ENCODE measurements at regions not wholly inside any gene's neighbourhood (a gene's known extent, or its start where the extent isn't known, plus 50 kb on each side); places are given as distances from the start of the nearest gene placed in this dataset.

GRCh38 chr6:156474507-156475120 is 302.6 kb upstream of the ARID1B start:
- TF ChIP-seq, protein P1, sequence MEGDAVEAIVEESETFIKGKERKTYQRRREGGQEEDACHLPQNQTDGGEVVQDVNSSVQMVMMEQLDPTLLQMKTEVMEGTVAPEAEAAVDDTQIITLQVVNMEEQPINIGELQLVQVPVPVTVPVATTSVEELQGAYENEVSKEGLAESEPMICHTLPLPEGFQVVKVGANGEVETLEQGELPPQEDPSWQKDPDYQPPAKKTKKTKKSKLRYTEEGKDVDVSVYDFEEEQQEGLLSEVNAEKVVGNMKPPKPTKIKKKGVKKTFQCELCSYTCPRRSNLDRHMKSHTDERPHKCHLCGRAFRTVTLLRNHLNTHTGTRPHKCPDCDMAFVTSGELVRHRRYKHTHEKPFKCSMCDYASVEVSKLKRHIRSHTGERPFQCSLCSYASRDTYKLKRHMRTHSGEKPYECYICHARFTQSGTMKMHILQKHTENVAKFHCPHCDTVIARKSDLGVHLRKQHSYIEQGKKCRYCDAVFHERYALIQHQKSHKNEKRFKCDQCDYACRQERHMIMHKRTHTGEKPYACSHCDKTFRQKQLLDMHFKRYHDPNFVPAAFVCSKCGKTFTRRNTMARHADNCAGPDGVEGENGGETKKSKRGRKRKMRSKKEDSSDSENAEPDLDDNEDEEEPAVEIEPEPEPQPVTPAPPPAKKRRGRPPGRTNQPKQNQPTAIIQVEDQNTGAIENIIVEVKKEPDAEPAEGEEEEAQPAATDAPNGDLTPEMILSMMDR (IDR thresholded peaks at IDR 0.05; ENCODE audit: low read length) = no peak
- no peak for TF ChIP-seq EZH2phosphoT487 (IDR thresholded peaks at IDR 0.05; ENCODE audit: low read length)
- TF ChIP-seq EZH2 (optimal IDR thresholded peaks at IDR 0.05; ENCODE audit: low read depth, low read length) = no peak
- H2AFZ ChIP-seq (ENCODE audit: low read length) = no peak overlapping the region
- no peaks in the 10 kb centered on the region for H3K79me2 ChIP-seq (ENCODE audit: low read length)
- DNase-seq = no peak
- no peak overlapping the region for H3K4me2 ChIP-seq (ENCODE audit: low read depth, low read length)
- no peaks in the 10 kb centered on the region for H3K4me1 ChIP-seq (ENCODE audit: low read length)
- H3K9me3 ChIP-seq (replicated peaks; ENCODE audit: insufficient read depth, low read length) = no peaks in the 10 kb centered on the region
- H3K9ac ChIP-seq (ENCODE audit: low read length) = no peak overlapping the region
- H4K20me1 ChIP-seq (ENCODE audit: insufficient read depth, low read length) = no peaks in the 10 kb centered on the region
- no peak overlapping the region for H3K27ac ChIP-seq (ENCODE audit: low read length)
- H3K36me3 ChIP-seq (replicated peaks; ENCODE audit: insufficient read depth, low read length) = no peaks in the 10 kb centered on the region
- H3F3A ChIP-seq (ENCODE audit: insufficient read depth, low read length) = no peaks in the 10 kb centered on the region
- H3K9me2 ChIP-seq (replicated peaks; ENCODE audit: insufficient read depth, low read length) = no peaks in the 10 kb centered on the region
- no peak overlapping the region for H3K4me3 ChIP-seq (ENCODE audit: low read length)
- no peaks in the 10 kb centered on the region for H3K27me3 ChIP-seq (replicated peaks; ENCODE audit: insufficient read depth, low read length)

DNA sequence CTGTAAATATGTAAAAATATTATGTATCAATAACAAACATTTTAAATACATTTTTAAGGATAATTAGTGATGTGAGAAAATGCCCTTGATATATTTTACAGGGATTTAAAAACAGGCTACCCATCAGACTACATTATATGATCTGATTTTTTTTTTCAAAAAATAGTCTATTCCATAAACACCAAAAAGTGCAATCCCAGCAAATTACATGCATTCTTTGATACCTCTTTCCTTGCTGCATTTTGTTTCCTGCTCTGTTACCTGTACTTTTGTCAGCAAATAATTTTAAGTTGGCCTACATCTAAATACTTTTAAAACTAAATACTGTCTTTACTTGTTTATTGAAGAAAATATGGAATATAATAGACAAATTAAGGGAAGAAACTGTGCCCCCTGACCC is 306.2 kb upstream of the ARID1B start:
- no peaks in the 10 kb centered on the region for H3K9me2 ChIP-seq (replicated peaks; ENCODE audit: insufficient read depth, low read length)
- no peak overlapping the region for H2AFZ ChIP-seq (ENCODE audit: low read length)
- H3F3A ChIP-seq (ENCODE audit: insufficient read depth, low read length) = no peaks in the 10 kb centered on the region
- no peaks in the 10 kb centered on the region for H3K27me3 ChIP-seq (replicated peaks; ENCODE audit: insufficient read depth, low read length)
- H3K4me3 ChIP-seq (ENCODE audit: low read length) = no peak overlapping the region
- H3K36me3 ChIP-seq (replicated peaks; ENCODE audit: insufficient read depth, low read length) = no peaks in the 10 kb centered on the region
- no peaks in the 10 kb centered on the region for H3K79me2 ChIP-seq (ENCODE audit: low read length)
- H3K9ac ChIP-seq (ENCODE audit: low read length) = no peak overlapping the region
- TF ChIP-seq, protein P1 (IDR thresholded peaks at IDR 0.05; ENCODE audit: low read length) = no peak
- TF ChIP-seq EZH2phosphoT487 (IDR thresholded peaks at IDR 0.05; ENCODE audit: low read length) = no peak
- no peak for TF ChIP-seq EZH2 (optimal IDR thresholded peaks at IDR 0.05; ENCODE audit: low read depth, low read length)
- DNase-seq = no peak
- H3K4me2 ChIP-seq (ENCODE audit: low read depth, low read length) = no peak overlapping the region
- no peaks in the 10 kb centered on the region for H4K20me1 ChIP-seq (ENCODE audit: insufficient read depth, low read length)
- no peak overlapping the region for H3K27ac ChIP-seq (ENCODE audit: low read length)
- H3K4me1 ChIP-seq (ENCODE audit: low read length) = no peaks in the 10 kb centered on the region
- H3K9me3 ChIP-seq (replicated peaks; ENCODE audit: insufficient read depth, low read length) = no peaks in the 10 kb centered on the region

DNA sequence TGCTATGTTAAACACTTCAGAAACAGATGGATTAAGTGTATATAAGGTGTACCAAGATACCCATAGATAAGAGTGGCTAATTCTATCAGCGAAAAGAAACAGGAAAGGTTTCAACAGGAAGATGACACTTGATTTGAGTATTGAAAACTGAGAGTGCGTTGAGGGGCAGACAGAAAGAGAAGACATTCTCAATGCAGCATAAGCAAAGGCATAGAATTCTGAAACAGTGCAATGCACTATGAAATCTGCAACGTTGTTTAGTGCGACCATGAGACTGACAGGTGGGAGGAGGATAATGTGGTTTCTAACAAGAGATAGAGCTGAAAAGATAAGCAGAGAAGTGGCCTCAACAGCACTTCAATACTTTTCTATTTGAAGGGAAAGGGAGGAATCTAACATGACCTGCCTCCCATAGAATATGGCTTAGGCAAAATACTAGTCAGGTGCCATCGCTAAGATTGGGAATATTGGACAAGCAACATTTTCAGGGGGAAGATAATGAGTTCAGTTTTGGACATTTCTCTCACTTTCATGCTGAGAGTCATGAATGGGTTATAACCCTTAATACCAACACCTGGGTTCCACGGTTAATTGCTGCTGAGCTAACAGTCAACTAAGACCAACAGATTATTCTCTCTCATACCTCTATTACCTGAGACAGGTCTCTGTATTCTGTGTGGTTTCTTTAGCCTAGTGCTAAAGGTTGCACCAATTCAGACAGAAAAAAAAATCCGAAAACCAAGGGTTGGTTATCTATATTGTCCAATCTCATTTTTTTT is 312.9 kb upstream of the ARID1B start:
- DNase-seq = peak; percentile 40
- H3K27ac ChIP-seq (ENCODE audit: low read length) = peak overlapping the region; percentile 56

More for the DNA sequence above, 312.9 kb upstream of the ARID1B start:
- Histone ChIP-seq H3K4me3 (ENCODE audit: low read length) (no peak overlapping the region), H3K4me1 (ENCODE audit: low read length) (no peaks in the 10 kb centered on the region), H4K20me1 (ENCODE audit: insufficient read depth, low read length) (no peaks in the 10 kb centered on the region), H3K79me2 (ENCODE audit: low read length) (no peaks in the 10 kb centered on the region), H3K36me3 (replicated peaks; ENCODE audit: insufficient read depth, low read length) (no peaks in the 10 kb centered on the region), H3K9me2 (replicated peaks; ENCODE audit: insufficient read depth, low read length) (no peaks in the 10 kb centered on the region), H2AFZ (ENCODE audit: low read length) (no peak overlapping the region), H3K27me3 (replicated peaks; ENCODE audit: insufficient read depth, low read length) (no peaks in the 10 kb centered on the region), H3K9me3 (replicated peaks; ENCODE audit: insufficient read depth, low read length) (no peaks in the 10 kb centered on the region), H3F3A (ENCODE audit: insufficient read depth, low read length) (no peaks in the 10 kb centered on the region), H3K4me2 (ENCODE audit: low read depth, low read length) (0 out of 2 replicates have a peak overlapping the region, but pooled peaks have one; percentile 4), H3K9ac (ENCODE audit: low read length) (no peak overlapping the region)
- no peak for TF ChIP-seq EZH2phosphoT487 (IDR thresholded peaks at IDR 0.05; ENCODE audit: low read length)
- TF ChIP-seq, protein P1 (IDR thresholded peaks at IDR 0.05; ENCODE audit: low read length) = no peak
- TF ChIP-seq EZH2 (optimal IDR thresholded peaks at IDR 0.05; ENCODE audit: low read depth, low read length) = no peak
